ENCODE measurements at regions not wholly inside any gene's neighbourhood (a gene's known extent, or its start where the extent isn't known, plus 50 kb on each side); places are given as distances from the start of the nearest gene placed in this dataset.

DNA sequence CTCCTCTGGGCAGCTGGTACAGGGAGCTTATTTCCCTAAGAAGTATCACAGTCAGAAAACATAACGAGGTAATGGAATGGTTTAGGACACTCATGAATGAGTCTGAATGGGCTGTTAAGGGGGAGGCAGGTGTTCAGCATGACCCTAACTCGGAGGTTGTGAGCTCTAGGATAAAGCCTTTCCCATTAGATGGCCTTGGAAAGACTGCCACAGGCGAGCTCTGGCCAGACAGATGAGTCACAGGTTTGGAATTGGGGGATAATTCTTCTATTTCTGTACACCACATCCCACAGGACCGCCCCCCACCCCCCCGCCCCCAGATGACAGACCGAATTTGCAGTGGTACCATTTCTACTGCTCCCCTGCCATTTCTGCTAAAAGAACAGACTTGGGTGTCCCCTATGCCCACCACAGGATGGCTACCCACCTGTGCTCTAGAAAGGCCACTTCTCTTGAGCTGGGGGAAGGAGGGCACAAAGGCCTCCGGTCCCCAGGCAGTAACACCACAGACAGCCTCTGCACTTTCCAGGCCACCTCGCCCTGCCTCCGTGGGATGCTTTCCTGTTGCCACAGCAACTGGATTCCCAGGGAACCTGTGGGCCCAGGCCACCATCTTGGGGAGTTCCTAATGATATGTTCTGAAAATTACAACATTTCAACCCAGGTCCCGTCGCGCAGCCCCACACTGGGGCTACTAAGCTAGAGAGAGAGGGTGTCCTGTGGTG is 76.7 kb downstream of the TRIM29 start:
- DNase-seq = no peak

DNA sequence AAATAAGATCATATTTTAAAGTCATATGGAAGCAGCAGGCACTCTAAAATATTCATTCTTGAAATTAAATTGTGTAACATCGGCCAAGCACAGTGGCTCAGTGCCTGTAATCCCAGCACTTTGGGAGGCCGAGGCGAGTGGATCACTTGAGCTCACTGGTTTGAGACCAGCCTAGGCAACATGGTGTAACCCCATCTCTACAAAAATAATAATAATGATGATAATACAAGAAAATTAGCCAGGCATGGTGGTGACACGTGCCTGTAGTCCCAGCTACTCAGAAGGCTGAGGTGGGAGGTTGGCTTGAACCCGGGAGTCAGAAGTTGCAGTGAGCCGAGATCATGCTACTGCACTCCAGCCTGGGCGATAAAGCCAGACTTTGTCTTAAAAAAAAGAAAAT is 77.4 kb downstream of the TRIM29 start:
- no peak for DNase-seq

DNA sequence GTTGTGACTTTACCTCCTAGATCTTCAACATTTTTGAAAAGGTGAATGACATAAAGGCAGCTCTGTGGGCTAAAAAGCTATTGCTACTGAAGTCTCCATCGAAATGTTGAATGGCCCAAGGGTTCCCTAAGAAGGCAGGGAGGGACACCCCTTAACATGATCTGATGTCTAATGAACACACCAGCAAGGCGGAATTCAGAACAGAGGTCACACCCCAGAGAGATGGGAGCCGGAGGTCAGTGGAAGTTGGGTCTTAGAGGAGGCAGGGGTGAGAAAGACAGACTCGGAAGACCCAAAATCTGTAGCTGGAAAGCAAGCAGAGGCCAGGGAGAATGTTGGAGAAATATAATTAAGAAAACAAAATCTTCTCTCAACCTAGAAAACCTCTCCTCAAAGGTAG is 79.0 kb downstream of the TRIM29 start:
- no peak for DNase-seq

DNA sequence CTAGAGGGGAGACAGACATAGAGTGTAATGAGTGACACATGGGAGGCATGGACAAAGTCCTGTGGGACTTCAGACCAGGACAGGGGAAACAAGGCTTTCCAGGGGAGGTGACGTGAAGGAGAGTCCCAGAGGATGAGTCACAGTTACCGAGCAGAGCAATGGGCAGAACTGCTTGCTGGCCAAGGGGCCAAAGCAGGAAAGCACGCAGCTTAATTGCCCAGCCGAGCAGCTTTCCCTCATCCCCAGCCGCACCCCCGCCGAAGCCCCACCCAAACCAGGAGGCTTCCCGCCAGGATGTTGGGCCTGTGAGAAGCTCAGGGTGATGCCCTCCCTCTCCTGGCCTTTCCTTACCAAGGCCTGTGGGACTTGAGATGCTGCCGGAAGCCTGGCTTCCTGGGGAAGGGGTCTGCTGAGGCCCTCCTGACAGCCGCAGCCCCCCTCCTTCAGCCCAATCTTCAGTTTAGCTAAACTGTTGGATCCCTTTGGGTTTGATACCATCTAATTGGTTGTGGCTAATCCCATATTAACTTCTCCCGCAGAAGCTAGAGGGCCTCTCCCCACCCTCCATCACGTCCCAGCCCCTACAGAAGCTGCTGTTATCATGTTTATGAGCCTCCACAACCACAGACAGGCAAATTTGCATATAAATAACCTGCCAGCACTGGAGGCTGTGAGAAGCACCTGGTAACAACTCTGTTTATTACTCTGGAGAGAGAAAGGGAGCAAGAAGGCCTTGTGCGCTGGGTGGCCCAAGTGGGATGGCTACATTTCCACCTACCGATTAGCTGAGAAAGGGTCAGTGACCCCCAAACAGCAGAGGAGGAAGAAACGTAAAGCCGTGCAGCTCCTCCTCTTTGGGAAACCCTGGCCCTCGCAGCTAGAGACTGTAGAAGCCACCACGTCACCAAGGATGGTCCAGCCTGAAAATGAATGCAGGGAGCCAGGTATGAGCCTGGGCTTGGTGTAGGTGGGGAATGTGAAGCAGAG is 80.0 kb downstream of the TRIM29 start:
- no peak for DNase-seq

DNA sequence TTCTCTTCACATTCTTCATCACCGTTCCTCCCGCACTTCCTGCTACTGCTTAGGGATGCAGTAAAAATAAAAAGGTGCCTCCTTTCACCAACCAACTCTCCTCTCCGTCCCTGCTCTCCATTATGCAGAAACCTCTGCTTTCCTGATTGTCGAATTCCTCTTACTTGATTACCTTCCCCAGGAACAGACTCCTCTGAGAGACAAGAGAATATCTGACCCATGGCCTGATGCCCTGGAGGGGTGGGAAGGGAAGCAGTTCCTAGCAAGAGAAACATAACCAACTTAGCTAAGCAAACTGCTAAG is 80.9 kb downstream of the TRIM29 start:
- DNase-seq = no peak

DNA sequence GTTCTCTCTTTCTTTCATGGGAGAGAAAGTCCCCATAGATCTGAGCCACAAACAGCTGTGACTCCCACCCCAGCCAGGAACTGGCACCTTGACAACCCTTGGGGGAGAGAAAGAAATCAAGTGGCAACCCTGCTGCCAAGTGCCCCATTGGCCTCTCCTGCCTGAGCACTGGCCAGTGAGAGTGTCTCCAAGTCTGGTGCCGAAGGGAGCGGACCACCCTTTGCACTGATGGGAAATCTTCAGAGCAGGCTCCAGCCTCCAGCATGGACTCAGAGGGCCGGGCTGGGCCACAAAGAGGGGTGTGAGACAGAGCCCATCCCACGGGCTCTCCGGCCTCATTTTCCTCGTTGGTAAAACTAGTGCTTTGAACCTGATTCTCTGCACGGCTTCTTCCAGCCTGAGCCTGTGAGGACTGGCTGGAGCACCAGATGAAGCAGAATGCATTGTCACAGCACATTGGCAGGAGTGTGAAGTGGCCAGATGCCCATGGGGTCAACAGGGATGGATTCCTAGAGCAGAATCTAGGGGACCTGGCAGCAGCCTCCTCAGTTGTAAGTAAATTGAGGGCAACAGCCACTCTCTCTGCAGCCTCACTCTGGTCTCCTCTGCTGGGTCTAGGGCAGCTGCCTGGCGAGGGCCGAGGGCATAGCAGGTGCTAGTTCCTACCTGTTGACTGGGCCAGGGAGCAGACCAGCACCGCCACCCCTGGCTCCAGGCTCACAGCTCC is 81.4 kb downstream of the TRIM29 start:
- no peak for DNase-seq

DNA sequence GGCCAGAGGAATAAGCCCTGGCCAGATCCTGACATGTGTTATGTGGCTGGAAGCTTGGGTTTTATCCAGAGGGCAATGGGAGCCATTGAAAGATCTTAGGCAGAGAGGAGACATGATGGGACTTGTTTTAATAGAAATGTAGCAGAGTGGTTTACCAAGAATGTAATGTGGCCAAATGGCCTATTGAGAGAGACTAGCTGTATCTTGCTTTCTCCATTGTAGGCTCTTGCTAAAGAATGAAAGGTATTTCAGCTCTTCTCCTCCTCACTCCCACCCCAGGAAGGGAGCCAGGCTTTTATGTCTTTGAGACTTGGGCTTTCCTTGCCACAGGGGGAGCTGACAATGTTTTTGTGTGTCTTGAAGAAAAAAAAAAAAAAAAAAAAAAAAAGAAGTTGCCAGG is 82.3 kb downstream of the TRIM29 start:
- no peak for DNase-seq

DNA sequence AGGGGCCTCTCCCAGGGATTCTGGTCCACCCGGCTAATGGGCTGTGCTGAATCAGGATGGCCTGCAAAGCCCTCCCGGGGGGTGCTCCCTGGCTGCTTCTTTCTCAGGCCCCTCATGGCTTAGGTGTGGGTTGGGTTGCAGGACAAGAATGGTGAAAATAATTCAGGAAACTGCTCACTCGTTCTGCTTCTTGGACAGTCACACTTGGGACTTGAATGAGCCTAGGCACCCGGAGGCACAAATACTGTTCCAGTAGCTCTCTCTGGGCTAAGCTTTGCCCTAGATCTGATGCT is 83.2 kb downstream of the TRIM29 start:
- DNase-seq = no peak

DNA sequence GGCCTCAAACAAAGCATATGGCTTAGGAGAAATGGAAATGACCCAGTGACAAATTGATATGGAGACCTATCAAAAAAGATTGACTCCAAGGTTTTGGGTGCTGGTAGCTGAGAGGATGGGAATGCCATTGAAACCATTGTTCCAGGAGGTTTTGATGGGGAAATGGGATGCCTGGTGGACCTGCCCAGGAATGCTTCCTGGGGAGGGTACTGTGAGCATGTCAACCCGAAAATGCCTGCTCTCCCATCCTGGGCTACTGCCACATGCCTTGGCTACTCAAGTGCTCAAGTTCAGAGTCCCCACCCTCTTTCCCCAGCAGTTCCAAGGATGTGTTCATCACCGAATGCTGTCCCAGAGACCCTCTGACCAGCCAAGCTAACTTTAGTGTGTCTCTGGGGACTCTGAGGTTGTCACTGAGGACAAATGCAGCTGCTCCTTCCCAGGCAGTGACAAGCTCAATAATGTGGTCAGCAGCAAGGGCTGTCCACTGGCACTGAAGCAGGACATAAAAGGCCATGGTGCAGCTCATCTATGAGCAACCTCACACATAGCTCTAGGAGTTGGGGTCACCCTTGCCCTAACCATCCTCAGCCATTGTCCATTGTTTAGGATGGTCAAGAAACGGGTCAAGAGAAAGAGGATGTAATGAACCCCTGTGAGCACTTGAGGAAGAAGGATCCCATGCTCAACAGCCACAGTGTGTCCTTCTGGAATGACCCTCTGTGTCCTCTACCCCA is 83.7 kb downstream of the TRIM29 start:
- no peak for DNase-seq

DNA sequence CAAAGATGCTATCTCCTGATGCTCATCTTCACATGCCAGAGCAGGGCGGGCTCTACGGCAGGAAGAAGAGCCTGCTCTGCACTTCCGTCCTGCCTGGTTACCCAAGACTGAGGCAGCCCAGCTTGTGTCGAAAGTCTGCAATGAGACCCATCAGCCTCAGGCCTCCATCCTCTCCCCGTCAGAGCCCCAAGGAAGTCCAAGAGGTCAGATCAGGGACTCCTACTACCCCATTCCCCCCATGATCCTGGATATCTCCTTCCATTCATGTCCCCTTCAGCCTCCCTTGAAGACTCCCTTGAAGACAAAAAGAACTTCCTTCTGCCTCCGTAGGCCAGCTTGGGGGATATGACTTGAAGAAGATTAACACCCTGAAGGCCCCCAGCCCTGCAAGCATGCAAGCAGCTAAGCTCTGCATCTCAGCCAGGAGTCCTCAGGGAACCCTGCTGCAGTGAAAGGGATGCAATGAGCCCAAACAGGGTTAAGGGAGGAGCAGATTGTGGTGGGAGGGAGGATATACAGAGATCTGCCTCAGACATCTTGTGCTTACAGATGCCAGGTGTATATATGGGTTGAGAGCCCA is 85.6 kb downstream of the TRIM29 start:
- no peak for DNase-seq

DNA sequence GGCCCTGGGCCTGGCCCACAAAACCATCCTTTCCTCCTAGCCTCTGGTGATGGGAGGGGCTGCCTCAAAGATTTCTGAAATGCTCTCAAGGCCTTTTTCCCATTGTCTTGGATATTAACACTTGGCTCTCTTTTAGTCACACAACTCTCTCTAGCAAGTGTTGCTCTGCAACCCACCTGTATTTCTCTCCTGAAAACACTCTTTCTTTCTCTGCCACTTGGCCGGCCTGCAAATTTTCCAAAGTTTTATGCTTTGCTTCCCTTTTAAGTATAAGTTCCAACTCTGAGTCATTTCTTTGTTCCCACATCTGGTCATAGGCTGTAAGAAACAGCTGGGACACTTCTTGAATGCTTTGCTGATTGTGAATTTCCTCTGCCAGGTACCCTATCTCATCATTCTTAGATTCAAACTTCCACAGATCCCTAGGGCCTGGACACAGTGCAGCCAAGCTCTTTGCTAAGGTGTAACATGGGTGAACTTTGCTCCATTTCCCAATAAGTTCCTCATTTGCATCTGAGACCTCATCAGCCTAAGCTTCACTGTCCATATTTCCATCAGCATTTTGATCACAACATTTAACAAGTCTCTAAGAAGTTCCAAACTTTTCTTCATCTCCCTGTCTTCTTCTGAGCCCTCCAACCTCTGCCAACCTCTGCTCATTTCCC is 93.8 kb downstream of the TRIM29 start:
- DNase-seq = no peak

DNA sequence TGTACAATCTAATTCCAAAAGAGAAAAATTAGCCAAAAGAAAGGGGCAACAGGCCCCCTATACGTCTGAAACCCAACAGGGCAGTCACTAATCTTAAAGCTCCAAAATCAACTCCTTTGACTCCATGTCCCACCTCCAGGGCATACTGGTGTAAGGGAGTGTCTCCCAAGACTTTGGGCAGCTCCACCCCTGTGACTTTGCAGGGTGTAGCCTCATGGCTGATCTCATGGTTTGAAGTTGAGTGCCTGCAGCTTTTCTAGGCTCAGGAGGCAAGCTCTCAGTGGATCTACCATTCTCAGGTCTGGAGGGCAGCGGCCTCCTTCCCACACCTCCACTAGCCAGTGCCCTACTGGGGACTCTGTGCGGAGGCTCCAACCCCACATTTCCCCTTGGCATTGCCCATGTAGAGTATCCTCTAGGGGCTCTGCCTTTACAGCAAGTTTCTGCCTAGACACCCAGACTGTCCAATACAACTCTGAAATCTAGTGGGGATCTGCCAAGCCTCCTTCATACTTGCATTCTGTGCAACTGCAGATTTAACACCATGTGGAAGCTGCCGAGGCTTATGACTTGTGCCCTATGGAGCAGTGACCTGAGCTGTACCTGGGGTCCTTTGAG is 94.5 kb downstream of the TRIM29 start:
- no peak for DNase-seq

DNA sequence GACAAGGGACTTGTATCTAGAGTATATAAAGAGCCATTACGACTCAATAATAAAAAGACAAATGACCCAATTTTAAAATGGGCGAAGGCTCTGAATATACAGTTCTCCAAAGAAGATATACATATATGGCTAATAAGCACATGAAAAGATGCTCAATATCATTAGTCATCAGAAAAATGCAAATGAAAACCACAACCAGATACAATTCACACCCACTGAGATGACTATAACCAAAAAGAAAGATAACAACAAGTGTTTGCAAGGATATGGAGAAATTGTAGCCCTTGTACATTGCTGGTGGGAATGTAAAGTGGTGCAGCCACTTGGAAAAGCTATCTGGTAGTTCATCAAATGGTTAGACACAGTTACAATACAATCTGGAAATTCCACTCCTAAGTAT is 96.3 kb downstream of the TRIM29 start:
- no peak for DNase-seq

DNA sequence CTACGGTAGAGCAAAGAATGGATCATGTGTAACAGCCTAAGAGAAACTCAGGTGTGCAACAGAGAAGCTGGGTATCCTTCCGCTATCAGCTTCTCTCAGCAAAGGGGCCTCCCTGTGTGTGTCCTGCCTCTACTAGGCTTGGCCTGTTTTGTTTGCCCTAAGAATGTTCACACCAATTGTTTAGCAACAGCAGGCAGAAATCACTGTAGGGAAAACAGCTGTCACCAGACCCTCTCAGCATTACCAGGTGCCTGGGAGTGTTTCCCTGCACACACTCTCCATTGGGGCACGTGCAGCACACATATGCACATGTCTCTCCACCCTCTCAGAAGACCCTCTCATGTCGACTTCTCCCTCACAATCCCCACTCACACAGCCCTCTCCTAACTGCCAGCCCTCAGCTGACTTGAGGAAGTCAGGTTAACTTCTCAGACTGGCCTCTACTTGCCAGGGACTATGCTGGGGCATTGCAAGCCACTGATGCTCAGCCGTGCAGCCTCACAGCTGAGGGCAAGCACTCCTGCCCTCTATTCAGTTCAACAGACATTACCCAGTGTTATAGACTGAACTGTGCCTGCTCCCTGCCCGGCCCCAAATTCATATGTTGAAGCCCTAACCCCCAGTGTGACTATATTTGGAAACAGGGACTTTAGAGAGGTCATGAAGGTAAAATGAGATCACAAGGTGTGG is 97.6 kb downstream of the TRIM29 start:
- no peak for DNase-seq

DNA sequence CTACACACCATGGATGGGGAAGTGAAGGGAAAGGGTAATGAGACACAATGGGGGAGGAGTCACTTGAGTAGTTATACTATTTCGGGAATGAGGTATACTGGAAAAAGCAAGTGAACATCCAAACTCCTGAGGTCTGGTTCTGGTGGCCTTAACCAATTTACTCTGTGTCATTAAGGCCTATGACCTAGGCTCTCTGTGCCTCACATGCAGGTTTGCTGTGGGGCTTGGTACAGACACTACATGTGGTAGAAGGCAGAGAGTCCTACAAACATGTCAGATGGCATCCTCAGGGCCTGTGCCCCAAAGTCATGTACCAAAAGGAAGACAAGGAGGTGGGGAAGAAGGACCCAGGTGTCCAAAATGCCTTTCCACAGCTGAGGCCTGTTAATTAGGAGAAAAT is 98.9 kb downstream of the TRIM29 start:
- DNase-seq = no peak

DNA sequence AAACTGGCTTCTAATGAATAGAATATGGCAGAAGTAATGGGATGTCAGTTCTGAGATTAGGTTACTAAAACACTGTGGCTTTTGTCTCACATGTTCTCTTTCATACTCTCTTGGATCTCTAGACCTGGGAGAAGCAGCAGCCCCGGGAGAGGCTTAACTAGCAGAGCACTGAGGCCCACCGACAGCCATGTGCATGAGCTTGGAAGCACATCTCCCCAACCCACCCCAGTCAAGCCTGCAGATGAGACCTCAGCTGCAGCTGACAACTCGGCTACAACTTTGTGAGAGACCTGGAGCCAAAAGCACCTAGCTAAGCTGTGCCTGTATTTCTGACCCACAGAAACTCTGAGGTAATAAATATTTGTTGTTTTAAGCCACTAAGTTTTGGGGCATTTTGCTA is 100.8 kb downstream of the TRIM29 start:
- DNase-seq = no peak

DNA sequence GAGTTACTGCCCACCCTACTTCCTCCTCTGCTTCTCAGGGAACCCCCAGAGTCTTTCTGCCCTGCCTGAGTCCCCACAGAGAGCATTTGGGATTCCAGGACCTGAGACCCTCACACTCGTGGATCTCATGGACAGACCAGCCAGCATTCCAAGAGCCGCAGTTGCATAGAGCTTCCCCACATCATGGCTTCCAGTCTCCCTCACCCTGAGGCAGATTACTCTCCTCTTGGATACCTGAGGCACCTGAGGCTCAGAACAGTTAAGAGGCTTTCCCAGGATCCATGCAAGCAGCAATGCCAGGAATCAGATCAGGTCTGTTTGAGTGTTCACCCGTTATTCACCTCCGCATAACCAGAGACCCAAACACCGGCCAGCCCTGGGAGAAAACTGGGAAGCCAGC is 102.2 kb downstream of the TRIM29 start:
- DNase-seq = no peak

DNA sequence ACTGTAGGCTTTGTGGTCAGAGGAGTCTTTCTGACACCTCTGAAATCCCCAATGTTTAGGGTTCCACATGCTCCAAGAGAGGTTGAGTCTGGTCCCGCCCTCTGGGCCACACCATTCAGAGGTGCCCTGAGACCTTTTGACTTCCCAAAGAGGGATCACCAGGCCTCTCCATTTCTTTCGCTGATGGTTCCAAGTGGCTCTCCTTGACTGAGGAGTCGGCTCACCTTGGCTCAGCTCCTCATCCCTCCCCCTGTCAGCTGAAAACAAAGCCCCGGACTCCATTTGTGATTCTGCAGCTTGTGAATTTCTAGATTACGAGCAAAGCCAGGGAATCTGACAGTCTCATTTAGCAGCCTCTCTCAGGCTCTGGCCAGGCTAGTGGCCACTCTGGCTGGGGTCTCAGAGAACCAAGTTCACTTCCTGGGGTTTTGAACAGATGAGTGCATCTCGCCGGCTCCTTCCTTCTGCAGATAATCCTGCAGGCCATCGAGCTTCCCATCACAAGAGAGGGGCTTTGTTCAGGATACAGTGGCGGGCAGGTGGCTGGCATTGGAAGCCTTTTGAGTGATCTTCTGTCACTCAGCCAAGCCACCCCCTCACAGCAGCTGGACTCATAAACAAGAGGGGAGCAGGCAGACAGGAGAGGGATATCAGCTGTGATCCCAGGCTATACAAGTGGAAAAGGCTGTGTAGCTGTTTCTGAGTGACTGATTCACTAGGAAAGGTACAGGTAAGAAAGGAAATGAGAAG is 102.9 kb downstream of the TRIM29 start:
- peak; percentile 23 for DNase-seq

DNA sequence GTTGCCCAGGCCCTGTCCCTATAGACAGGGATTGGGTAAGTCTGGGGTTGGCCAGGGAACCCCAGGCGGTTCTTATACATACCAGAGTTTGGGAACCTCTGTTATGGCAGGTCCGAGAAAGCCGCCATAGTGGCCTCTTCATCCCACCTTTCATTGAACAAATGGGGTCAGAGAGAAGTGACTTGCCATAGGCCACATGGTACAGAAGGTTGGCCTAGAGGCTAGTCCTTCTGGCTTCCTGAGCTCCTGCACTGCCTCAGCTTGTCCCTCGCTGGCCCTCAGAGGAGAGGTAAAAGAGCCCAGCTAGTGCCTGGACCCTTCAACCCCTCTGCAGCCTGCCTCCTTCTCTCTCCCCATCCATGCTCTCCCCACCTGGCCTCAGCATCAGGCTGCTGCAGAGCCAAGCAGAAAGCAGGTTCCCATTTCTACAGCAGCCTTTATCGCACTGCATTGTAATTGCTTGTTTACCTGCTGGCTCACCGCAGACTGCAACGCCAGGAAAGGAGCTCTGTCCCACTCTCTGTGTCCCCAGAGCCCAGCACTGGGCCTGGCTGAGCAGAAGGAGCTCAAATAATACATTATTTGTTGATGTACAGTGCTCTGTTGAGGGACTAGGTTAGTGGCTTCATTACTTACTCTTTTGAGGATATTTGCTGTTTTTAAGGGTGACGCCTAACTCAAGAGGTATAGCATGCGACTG is 103.6 kb downstream of the TRIM29 start:
- no peak for DNase-seq
